H1 (cell line): ENCODE measurements at regions not wholly inside any gene's neighbourhood (a gene's known extent, or its start where the extent isn't known, plus 50 kb on each side); places are given as distances from the start of the nearest gene placed in this dataset.

Experiments
- CTCF ChIA-PET: fragments of 300-600 bp; sonication (Branson Sonifier 250); formaldehyde crosslinking; loops from one replicate; lab custom pipeline; 2021; ENCODE audit not compliant: partially characterized antibody; lab: Charles Lee
- POLR2A ChIA-PET: fragments of 300-600 bp; sonication (Branson Sonifier 250); formaldehyde crosslinking; loops from one replicate; lab custom pipeline; 2021; ENCODE audit warnings: inconsistent platforms; ENCODE audit not compliant: partially characterized antibody; lab: Charles Lee
- DNase-seq, 2 experiments: peaks; one replicate each; pipeline versions ENCODE4 v3.0.0 to v3.0.0-alpha.2; 2010 to 2022; ENCODE audit warnings: low spot score in 2 of 2, low read depth in 1 of 2, mixed read lengths in 1 of 2
- FAIRE-seq: peaks from 2 replicates; lab custom pipeline; 2011; peaks lifted over from hg19 to GRCh38; lab: Jason Lieb, UNC
- H2AFZ ChIP-seq: 2 replicates; pipeline ENCODE4 v1.8.1; 2012; ENCODE audit warnings: low read length, inconsistent platforms
- H2AK5ac ChIP-seq: 2 replicates; pipeline ENCODE4 v1.6.1; 2013; ENCODE audit warnings: low read depth, low read length
- H2BK120ac ChIP-seq: replicated peaks from 2 replicates; pipeline ENCODE3; 2013; ENCODE audit warnings: low read depth, low read length, inconsistent platforms
- H2BK12ac ChIP-seq: 2 replicates; pipeline ENCODE4 v1.6.1; 2013; ENCODE audit warnings: low read depth, low read length
- H2BK15ac ChIP-seq: 2 replicates; pipeline ENCODE4 v1.6.1; 2013; ENCODE audit warnings: low read length
- H2BK20ac ChIP-seq: 2 replicates; pipeline ENCODE4 v1.6.1; 2013; ENCODE audit warnings: low read length
- H2BK5ac ChIP-seq: 2 replicates; pipeline ENCODE4 v1.6.1; 2013; ENCODE audit warnings: low read depth, low read length
- H3K14ac ChIP-seq: 2 replicates; pipeline ENCODE4 v1.6.1; 2013; ENCODE audit warnings: inconsistent platforms; ENCODE audit not compliant: insufficient read length
- H3K18ac ChIP-seq: 2 replicates; pipeline ENCODE4 v1.6.1; 2013; ENCODE audit warnings: low read length; ENCODE audit errors: extremely low read depth
- H3K23ac ChIP-seq: 2 replicates; pipeline ENCODE4 v1.6.1; 2013; ENCODE audit warnings: inconsistent platforms; ENCODE audit not compliant: insufficient read length
- H3K23me2 ChIP-seq: 2 replicates; pipeline ENCODE4 v1.6.1; 2013; ENCODE audit warnings: low read depth, low read length
- H3K27ac ChIP-seq: 2 replicates; pipeline ENCODE4 v1.6.1; 2011; ENCODE audit warnings: low read depth, low read length, inconsistent platforms
- H3K27me3 ChIP-seq, 4 experiments: replicated peaks in 1 of 4; 1 replicate in 1 of 4; 2 replicates in 3 of 4; pipeline versions ENCODE4 v1.6.1 to v1.8.1; 2011 to 2013; ENCODE audit warnings: low read length in 3 of 4, mild to moderate bottlenecking in 3 of 4, inconsistent platforms in 2 of 4, mixed read lengths in 2 of 4, moderate library complexity in 1 of 4; ENCODE audit not compliant: control insufficient read depth in 3 of 4, insufficient read depth in 3 of 4; ENCODE audit errors: extremely low read depth in 1 of 4
- H3K36me3 ChIP-seq, 4 experiments: 2 replicates each; pipeline versions ENCODE4 v1.6.1 to v1.8.1; 2011 to 2013; ENCODE audit warnings: mild to moderate bottlenecking in 4 of 4, low read length in 3 of 4, moderate library complexity in 2 of 4, control low read depth in 1 of 4, inconsistent platforms in 1 of 4; ENCODE audit not compliant: insufficient read depth in 4 of 4, control insufficient read depth in 2 of 4
- H3K4ac ChIP-seq: replicated peaks from 2 replicates; pipeline ENCODE3; 2013; ENCODE audit warnings: low read length, low read depth, mixed read lengths, inconsistent platforms; ENCODE audit not compliant: insufficient read length
- H3K4me1 ChIP-seq, 4 experiments: replicated peaks in 1 of 4; 1 replicate in 1 of 4; 2 replicates in 3 of 4; pipeline versions ENCODE4 v1.6.1 to v1.8.1; 2011 to 2013; ENCODE audit warnings: low read length in 3 of 4, inconsistent platforms in 2 of 4, mixed read lengths in 1 of 4; ENCODE audit not compliant: insufficient read depth in 4 of 4, control insufficient read depth in 3 of 4
- H3K4me2 ChIP-seq, 2 experiments: 2 replicates each; pipeline versions ENCODE4 v1.6.1 to v1.8.1; 2011 to 2013; ENCODE audit warnings: low read depth in 2 of 2, low read length in 2 of 2, control low read depth in 1 of 2, inconsistent platforms in 1 of 2, mild to moderate bottlenecking in 1 of 2; ENCODE audit not compliant: insufficient read depth in 1 of 2
- H3K4me3 ChIP-seq, 4 experiments: fragments of 200-600, 300-600 bp in 1 of 4; sonication (generic), shearing (Covaris generic), sonication (Bioruptor Twin) in 1 of 4; 2 replicates each; pipeline versions ENCODE4 v1.5.1 to v1.8.1; 2011 to 2016; ENCODE audit warnings: low read length in 4 of 4, low read depth in 3 of 4, control low read depth in 2 of 4, inconsistent platforms in 2 of 4, mild to moderate bottlenecking in 2 of 4, mixed read lengths in 1 of 4, moderate library complexity in 1 of 4; ENCODE audit not compliant: insufficient read depth in 2 of 4; ENCODE audit errors: extremely low read depth in 1 of 4
- H3K56ac ChIP-seq: replicated peaks from 2 replicates; pipeline ENCODE3; 2013; ENCODE audit warnings: low read depth, mild to moderate bottlenecking, mixed read lengths, low read length, inconsistent platforms; ENCODE audit not compliant: insufficient read length
- H3K79me1 ChIP-seq: 2 replicates; pipeline ENCODE4 v1.6.1; 2013; ENCODE audit warnings: low read depth, low read length, control low read depth
- H3K79me2 ChIP-seq, 2 experiments: 2 replicates each; pipeline versions ENCODE4 v1.6.1 to v1.8.1; 2012 to 2013; ENCODE audit warnings: low read length in 2 of 2, mild to moderate bottlenecking in 2 of 2, inconsistent platforms in 1 of 2; ENCODE audit not compliant: insufficient read depth in 2 of 2, control insufficient read depth in 1 of 2
- H3K9ac ChIP-seq, 4 experiments: replicated peaks in 1 of 4; 1 replicate in 1 of 4; 2 replicates in 3 of 4; pipeline versions ENCODE4 v1.6.1 to v1.8.1; 2011 to 2013; ENCODE audit warnings: low read depth in 3 of 4, low read length in 3 of 4, control low read depth in 2 of 4, mild to moderate bottlenecking in 2 of 4, moderate library complexity in 2 of 4, inconsistent platforms in 1 of 4; ENCODE audit errors: extremely low read depth in 1 of 4
- H3K9me3 ChIP-seq, 2 experiments: 2 replicates each; pipeline versions ENCODE4 v1.6.1 to v1.8.1; 2012 to 2013; ENCODE audit warnings: mild to moderate bottlenecking in 2 of 2, moderate library complexity in 2 of 2, control low read depth in 1 of 2, inconsistent platforms in 1 of 2, low read depth in 1 of 2, low read length in 1 of 2, mixed read lengths in 1 of 2; ENCODE audit not compliant: insufficient read depth in 2 of 2
- H4K20me1 ChIP-seq, 2 experiments: replicated peaks in 1 of 2; 2 replicates each; pipeline versions ENCODE3 to v1.8.1; 2011 to 2013; ENCODE audit warnings: inconsistent platforms in 2 of 2, low read length in 2 of 2, mild to moderate bottlenecking in 1 of 2; ENCODE audit not compliant: insufficient read depth in 2 of 2, control insufficient read depth in 1 of 2
- H4K5ac ChIP-seq: 2 replicates; pipeline ENCODE4 v1.6.1; 2013; ENCODE audit warnings: low read length, low read depth, mixed read lengths, inconsistent platforms; ENCODE audit not compliant: insufficient read length
- H4K8ac ChIP-seq: 2 replicates; pipeline ENCODE4 v1.8.0; 2013; ENCODE audit warnings: mild to moderate bottlenecking, moderate library complexity, low read length, inconsistent platforms; ENCODE audit not compliant: insufficient read depth; ENCODE audit errors: extremely low read depth
- H4K91ac ChIP-seq: replicated peaks from 2 replicates; pipeline ENCODE3; 2013; ENCODE audit warnings: low read length, mixed read lengths, inconsistent platforms; ENCODE audit not compliant: insufficient read length
- CBX8 ChIP-seq: fragments of 300-800, 300-1000 bp; sonication (generic); IDR thresholded peaks from 2 replicates; pipeline ENCODE4 v1.7.1; 2016; ENCODE audit warnings: low read depth, low read length, borderline replicate concordance
- GABPA ChIP-seq: IDR thresholded peaks from 2 replicates; pipeline ENCODE4 v1.6.1; 2011; ENCODE audit warnings: mild to moderate bottlenecking, low read length, moderate library complexity, borderline replicate concordance; ENCODE audit not compliant: insufficient read depth
- RNF2 ChIP-seq: fragments of 200-900, 300-1000 bp; sonication (generic); IDR thresholded peaks from 2 replicates; pipeline ENCODE4 v1.7.1; 2016; ENCODE audit warnings: borderline replicate concordance, low read depth, mild to moderate bottlenecking, antibody characterized with exemption, low read length; ENCODE audit not compliant: poor library complexity, severe bottlenecking; ENCODE audit errors: missing control alignments
- ZNF274 ChIP-seq: IDR thresholded peaks from 2 replicates; pipeline ENCODE4 v1.7.0; 2012; ENCODE audit warnings: low read length, borderline replicate concordance; ENCODE audit errors: extremely low read depth
- WGBS, 2 experiments: shearing (Covaris generic) in 1 of 2; methylation state at CpG; one replicate each; pipeline versions ENCODE4 v1.1.6 to v1.1.7; 2013 to 2015; ENCODE audit warnings: low lambda C conversion rate in 2 of 2, mixed read lengths in 2 of 2, inconsistent platforms in 1 of 2, low coverage in 1 of 2, missing lambda C conversion rate in 1 of 2; ENCODE audit not compliant: insufficient replicate concordance in 2 of 2, insufficient coverage in 1 of 2, insufficient read length in 1 of 2; ENCODE audit errors: extremely low coverage in 1 of 2, missing lambda C conversion rate in 1 of 2; 5-methylcytosine and 5-hydroxymethylcytosine counted together

- TF ChIP-seq RNF2 (no peak), ZNF274 (no peak), CBX8 (no peak), GABPA (no peak)
- ChIA-PET POLR2A (interaction anchor here (1.0 kb wide), 1 partner anchor 31 kb away, joined by 3 read pairs; no protein-coding TSS in a partner anchor), CTCF (no interaction called here)
- H3K79me1 ChIP-seq, result no peaks in the 10 kb centered on the region
- H4K91ac ChIP-seq, result no peak overlapping the region
- H3K4me1 ChIP-seq, result peaks cover 0 to 15% (median 4%) of the 10 kb centered on the region in 4 experiments; a peak in 5 of 7 replicates
- no peaks in the 10 kb centered on the region for H3K36me3 ChIP-seq
- H3K18ac ChIP-seq, result no peak overlapping the region
- no peak overlapping the region for H3K4me3 ChIP-seq
- peaks cover 0 to 2% (median 0%) of the 10 kb centered on the region in 4 experiments; a peak in 1 of 7 replicates for H3K27me3 ChIP-seq
- no peak overlapping the region for H3K27ac ChIP-seq
- H3K14ac ChIP-seq, result no peak overlapping the region
- no peaks in the 10 kb centered on the region for H3K79me2 ChIP-seq
- no peaks in the 10 kb centered on the region for H3K9me3 ChIP-seq
- no peak overlapping the region for H3K4me2 ChIP-seq
- H2AFZ ChIP-seq, result no peak overlapping the region
- H3K56ac ChIP-seq, result no peak overlapping the region
- FAIRE-seq (no peak), DNase-seq (no peak)
- H4K5ac ChIP-seq, result no peak overlapping the region
- no peak overlapping the region for H2AK5ac ChIP-seq
- H3K9ac ChIP-seq, result no peak overlapping the region
- H4K20me1 ChIP-seq, result no peaks in the 10 kb centered on the region
- H2BK15ac ChIP-seq, result no peak overlapping the region
- H3K4ac ChIP-seq, result no peak overlapping the region
- H4K8ac ChIP-seq, result no peak overlapping the region
- no peak overlapping the region for H3K23ac ChIP-seq
- no peak overlapping the region for H2BK12ac ChIP-seq
- no peaks in the 10 kb centered on the region for H3K23me2 ChIP-seq
- H2BK120ac ChIP-seq, result no peak overlapping the region
- H2BK5ac ChIP-seq, result no peak overlapping the region
- 95% methylated on average over 11 of the region's 14 CpGs; no CpG with 5 or more reads in 1 of the 2 experiments for WGBS, 2 experiments
- H2BK20ac ChIP-seq, result no peak overlapping the region
Measured at GRCh38 chrX:39905538-39905891, 192.2 kb downstream of the BCOR start.
